Hepatocyte (in vitro differentiated cells): ENCODE measurements at regions not wholly inside any gene's neighbourhood (a gene's known extent, or its start where the extent isn't known, plus 50 kb on each side); places are given as distances from the start of the nearest gene placed in this dataset.

Experiments used
- DNase-seq: peaks from one replicate; pipeline ENCODE4 v3.0.0-alpha.2; 2016; ENCODE audit warnings: low spot score
- H2AFZ ChIP-seq: fragments of 200-600 bp; sonication (generic); 2 replicates; pipeline ENCODE4 v1.6.0; 2016; ENCODE audit warnings: antibody characterized with exemption, mild to moderate bottlenecking
- H3K27ac ChIP-seq: fragments of 200-600 bp; sonication (generic); 2 replicates; pipeline ENCODE4 v1.5.1; 2016; ENCODE audit warnings: mild to moderate bottlenecking
- H3K27me3 ChIP-seq: fragments of 200-600 bp; sonication (generic); 2 replicates; pipeline ENCODE4 v1.6.1; 2016
- H3K36me3 ChIP-seq: fragments of 200-600 bp; sonication (generic); replicated peaks from 2 replicates; pipeline ENCODE4 v1.5.1; 2016; ENCODE audit warnings: low read depth; ENCODE audit not compliant: insufficient read depth
- H3K4me1 ChIP-seq: fragments of 200-600 bp; sonication (generic); 2 replicates; pipeline ENCODE4 v1.5.1; 2016; ENCODE audit warnings: mild to moderate bottlenecking, moderate library complexity; ENCODE audit not compliant: insufficient read depth
- H3K4me2 ChIP-seq: fragments of 200-600 bp; sonication (generic); 2 replicates; pipeline ENCODE4 v1.6.0; 2016
- H3K4me3 ChIP-seq: fragments of 200-600 bp; sonication (generic); 2 replicates; pipeline ENCODE4 v1.5.1; 2016; ENCODE audit warnings: mild to moderate bottlenecking
- H3K79me2 ChIP-seq: fragments of 200-600 bp; sonication (generic); 2 replicates; pipeline ENCODE4 v1.6.0; 2017; ENCODE audit warnings: mild to moderate bottlenecking
- H3K9me2 ChIP-seq: fragments of 200-600 bp; sonication (generic); replicated peaks from 2 replicates; pipeline ENCODE4 v1.6.0; 2017; ENCODE audit warnings: mild to moderate bottlenecking; ENCODE audit not compliant: insufficient read depth
- H3K9me3 ChIP-seq: fragments of 200-600 bp; sonication (generic); 2 replicates; pipeline ENCODE4 v1.5.1; 2016; ENCODE audit warnings: low read depth, mild to moderate bottlenecking
- H4K20me1 ChIP-seq: fragments of 200-600 bp; sonication (generic); 2 replicates; pipeline ENCODE4 v1.6.0; 2016; ENCODE audit warnings: mild to moderate bottlenecking; ENCODE audit not compliant: insufficient read depth, poor library complexity, severe bottlenecking
- CTCF ChIP-seq: fragments of 200-600 bp; sonication (generic); IDR thresholded peaks from 2 replicates; pipeline ENCODE4 v1.5.1; 2016; ENCODE audit warnings: antibody characterized with exemption, mild to moderate bottlenecking; ENCODE audit not compliant: poor library complexity
- EZH2 ChIP-seq: fragments of 200-600 bp; sonication (generic); IDR thresholded peaks from 2 replicates; pipeline ENCODE4 v1.6.1; 2016; ENCODE audit warnings: antibody characterized with exemption, mild to moderate bottlenecking, borderline replicate concordance
- EZH2phosphoT487 ChIP-seq: fragments of 200-600 bp; sonication (generic); IDR thresholded peaks from one replicate; pipeline ENCODE4 v1.6.1; 2018; ENCODE audit warnings: antibody characterized with exemption, mild to moderate bottlenecking, low read depth, moderate library complexity; ENCODE audit not compliant: unreplicated experiment, severe bottlenecking
- WGBS: methylation state at CpG from one replicate; pipeline ENCODE4 v1.1.6; 2016; ENCODE audit warnings: low lambda C conversion rate; ENCODE audit errors: missing lambda C conversion rate; 5-methylcytosine and 5-hydroxymethylcytosine counted together

- DNase-seq = peak; percentile 84
- no peak overlapping the region for H2AFZ ChIP-seq
- H3K36me3 ChIP-seq = no peaks in the 10 kb centered on the region
- WGBS = 19% methylated on average over 4 of the region's 4 CpGs
- H3K9me2 ChIP-seq = no peaks in the 10 kb centered on the region
- TF ChIP-seq EZH2 = no peak
- peak; percentile 87 for TF ChIP-seq CTCF
- no peak for TF ChIP-seq EZH2phosphoT487
- no peaks in the 10 kb centered on the region for H3K79me2 ChIP-seq
- H4K20me1 ChIP-seq = no peaks in the 10 kb centered on the region
- H3K4me3 ChIP-seq = no peak overlapping the region
- peak overlapping the region; percentile 32 for H3K27ac ChIP-seq
- H3K27me3 ChIP-seq = peaks cover 45% of the 10 kb centered on the region
- no peaks in the 10 kb centered on the region for H3K9me3 ChIP-seq
- no peak overlapping the region for H3K4me2 ChIP-seq
- peaks cover 7% of the 10 kb centered on the region for H3K4me1 ChIP-seq
Measured at GRCh38 chr1:219812491-219813203, 115.7 kb downstream of the SLC30A10 start.

GRCh38 chr1:219812086-219812485, 116.3 kb downstream of the SLC30A10 start:
- H3K27ac ChIP-seq = peak overlapping the region; percentile 19
- no peak for DNase-seq
- TF ChIP-seq EZH2phosphoT487 = no peak
- no peak for TF ChIP-seq CTCF
- no peak for TF ChIP-seq EZH2
- H2AFZ ChIP-seq = no peak overlapping the region
- no peaks in the 10 kb centered on the region for H3K9me3 ChIP-seq
- peaks cover 41% of the 10 kb centered on the region for H3K27me3 ChIP-seq
- H3K9me2 ChIP-seq = no peaks in the 10 kb centered on the region
- peaks cover 7% of the 10 kb centered on the region for H3K4me1 ChIP-seq
- no peaks in the 10 kb centered on the region for H3K36me3 ChIP-seq
- no peak overlapping the region for H3K4me2 ChIP-seq
- WGBS = 42% methylated on average over 4 of the region's 4 CpGs
- H3K79me2 ChIP-seq = no peaks in the 10 kb centered on the region
- H4K20me1 ChIP-seq = no peaks in the 10 kb centered on the region
- H3K4me3 ChIP-seq = no peak overlapping the region

- Histone ChIP-seq H3K79me2 (no peaks in the 10 kb centered on the region), H3K27me3 (peaks cover 30% of the 10 kb centered on the region), H3K36me3 (no peaks in the 10 kb centered on the region), H3K4me2 (no peak overlapping the region), H3K4me1 (peaks cover 7% of the 10 kb centered on the region), H3K27ac (no peak overlapping the region), H4K20me1 (no peaks in the 10 kb centered on the region), H3K9me2 (no peaks in the 10 kb centered on the region), H3K9me3 (no peaks in the 10 kb centered on the region), H3K4me3 (no peak overlapping the region), H2AFZ (no peak overlapping the region)
- DNase-seq = no peak
- 93% methylated on average over 5 of the region's 5 CpGs for WGBS
- TF ChIP-seq EZH2phosphoT487 (no peak), CTCF (no peak), EZH2 (no peak)
Measured at GRCh38 chr1:219810451-219810850, 117.9 kb downstream of the SLC30A10 start.
